Osteocyte (in vitro differentiated cells): ENCODE measurements at regions not wholly inside any gene's neighbourhood (a gene's known extent, or its start where the extent isn't known, plus 50 kb on each side); places are given as distances from the start of the nearest gene placed in this dataset.
A peak's percentile ranks its signal among the peaks of the same experiment; 100 is the strongest.

Source experiments
- DNase-seq: peaks from one replicate; pipeline ENCODE4 v3.0.0; 2021; ENCODE audit warnings: mixed read lengths; ENCODE audit not compliant: unreplicated experiment; ENCODE audit errors: extremely low spot score
- H3K27ac Mint-ChIP-seq: one replicate; pipeline ENCODE4 v1.8.0; 2021; ENCODE audit warnings: mild to moderate bottlenecking, mixed read lengths; ENCODE audit not compliant: unreplicated experiment
- H3K27me3 Mint-ChIP-seq: one replicate; pipeline ENCODE4 v1.8.0; 2021; ENCODE audit warnings: mixed read lengths; ENCODE audit not compliant: unreplicated experiment
- H3K36me3 Mint-ChIP-seq: one replicate; pipeline ENCODE4 v1.8.0; 2021; ENCODE audit warnings: mixed read lengths; ENCODE audit not compliant: unreplicated experiment
- H3K4me1 Mint-ChIP-seq: one replicate; pipeline ENCODE4 v1.8.0; 2021; ENCODE audit warnings: mixed read lengths; ENCODE audit not compliant: unreplicated experiment
- H3K4me3 Mint-ChIP-seq: one replicate; pipeline ENCODE4 v1.8.0; 2021; ENCODE audit warnings: mild to moderate bottlenecking, moderate library complexity, mixed read lengths; ENCODE audit not compliant: unreplicated experiment
- H3K9me3 Mint-ChIP-seq: one replicate; pipeline ENCODE4 v1.8.0; 2021; ENCODE audit warnings: mixed read lengths; ENCODE audit not compliant: unreplicated experiment
- TF ChIP-seq, protein P1 (sequence below): fragments of 200-600 bp; sonication (generic); IDR thresholded peaks from 2 replicates; pipeline ENCODE4 v1.5.0; 2021; ENCODE audit warnings: antibody characterized with exemption, mild to moderate bottlenecking, moderate library complexity

DNA sequence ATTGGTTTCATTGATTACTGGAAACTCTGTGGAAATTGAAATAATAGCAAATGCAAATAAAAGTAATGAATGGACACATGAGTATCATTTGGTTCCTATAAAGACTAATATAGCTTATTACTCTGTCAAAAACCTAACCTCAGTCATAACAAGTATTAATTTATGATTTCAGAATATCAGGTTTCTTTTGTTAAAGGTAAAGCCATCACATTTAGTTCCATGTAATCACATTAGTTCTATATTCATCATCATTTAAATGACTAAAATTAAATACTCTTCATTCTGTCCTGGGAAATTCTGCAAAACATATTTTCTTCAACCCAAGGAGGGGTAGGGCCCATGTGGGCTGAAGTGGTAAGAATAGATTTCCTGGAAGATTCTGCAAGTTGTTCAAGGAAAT is 68.2 kb upstream of the ANO3 start:
- no peak for DNase-seq
- no peak overlapping the region for H3K4me3 Mint-ChIP-seq
- no peak overlapping the region for H3K27ac Mint-ChIP-seq
- no peaks in the 10 kb centered on the region for H3K27me3 Mint-ChIP-seq
- TF ChIP-seq, protein P1, sequence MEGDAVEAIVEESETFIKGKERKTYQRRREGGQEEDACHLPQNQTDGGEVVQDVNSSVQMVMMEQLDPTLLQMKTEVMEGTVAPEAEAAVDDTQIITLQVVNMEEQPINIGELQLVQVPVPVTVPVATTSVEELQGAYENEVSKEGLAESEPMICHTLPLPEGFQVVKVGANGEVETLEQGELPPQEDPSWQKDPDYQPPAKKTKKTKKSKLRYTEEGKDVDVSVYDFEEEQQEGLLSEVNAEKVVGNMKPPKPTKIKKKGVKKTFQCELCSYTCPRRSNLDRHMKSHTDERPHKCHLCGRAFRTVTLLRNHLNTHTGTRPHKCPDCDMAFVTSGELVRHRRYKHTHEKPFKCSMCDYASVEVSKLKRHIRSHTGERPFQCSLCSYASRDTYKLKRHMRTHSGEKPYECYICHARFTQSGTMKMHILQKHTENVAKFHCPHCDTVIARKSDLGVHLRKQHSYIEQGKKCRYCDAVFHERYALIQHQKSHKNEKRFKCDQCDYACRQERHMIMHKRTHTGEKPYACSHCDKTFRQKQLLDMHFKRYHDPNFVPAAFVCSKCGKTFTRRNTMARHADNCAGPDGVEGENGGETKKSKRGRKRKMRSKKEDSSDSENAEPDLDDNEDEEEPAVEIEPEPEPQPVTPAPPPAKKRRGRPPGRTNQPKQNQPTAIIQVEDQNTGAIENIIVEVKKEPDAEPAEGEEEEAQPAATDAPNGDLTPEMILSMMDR, result no peak
- no peaks in the 10 kb centered on the region for H3K9me3 Mint-ChIP-seq
- no peaks in the 10 kb centered on the region for H3K36me3 Mint-ChIP-seq
- no peaks in the 10 kb centered on the region for H3K4me1 Mint-ChIP-seq

DNA sequence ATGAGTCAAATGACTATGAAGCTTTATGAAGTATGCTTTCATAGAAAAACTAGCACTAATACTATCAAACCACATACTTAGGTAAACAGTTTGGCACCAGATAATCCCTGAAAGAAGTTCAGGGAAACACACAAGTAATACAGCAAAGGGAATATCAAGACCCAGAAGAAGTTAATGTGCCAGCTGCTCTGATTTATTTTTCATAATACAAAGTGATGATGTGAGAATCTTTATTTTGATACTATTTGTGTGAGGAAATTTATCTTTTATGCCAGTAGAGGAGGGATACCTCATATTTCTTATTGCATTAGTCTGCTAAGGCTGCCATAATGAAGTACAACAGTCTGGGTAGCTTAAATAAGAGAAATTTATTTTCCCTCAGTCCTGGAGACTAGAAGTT is 67.7 kb upstream of the ANO3 start:
- H3K9me3 Mint-ChIP-seq, result no peaks in the 10 kb centered on the region
- H3K36me3 Mint-ChIP-seq, result no peaks in the 10 kb centered on the region
- H3K4me3 Mint-ChIP-seq, result no peak overlapping the region
- H3K27ac Mint-ChIP-seq, result no peak overlapping the region
- H3K27me3 Mint-ChIP-seq, result no peaks in the 10 kb centered on the region
- no peak for DNase-seq
- no peaks in the 10 kb centered on the region for H3K4me1 Mint-ChIP-seq
- TF ChIP-seq, protein P1, result no peak

DNA sequence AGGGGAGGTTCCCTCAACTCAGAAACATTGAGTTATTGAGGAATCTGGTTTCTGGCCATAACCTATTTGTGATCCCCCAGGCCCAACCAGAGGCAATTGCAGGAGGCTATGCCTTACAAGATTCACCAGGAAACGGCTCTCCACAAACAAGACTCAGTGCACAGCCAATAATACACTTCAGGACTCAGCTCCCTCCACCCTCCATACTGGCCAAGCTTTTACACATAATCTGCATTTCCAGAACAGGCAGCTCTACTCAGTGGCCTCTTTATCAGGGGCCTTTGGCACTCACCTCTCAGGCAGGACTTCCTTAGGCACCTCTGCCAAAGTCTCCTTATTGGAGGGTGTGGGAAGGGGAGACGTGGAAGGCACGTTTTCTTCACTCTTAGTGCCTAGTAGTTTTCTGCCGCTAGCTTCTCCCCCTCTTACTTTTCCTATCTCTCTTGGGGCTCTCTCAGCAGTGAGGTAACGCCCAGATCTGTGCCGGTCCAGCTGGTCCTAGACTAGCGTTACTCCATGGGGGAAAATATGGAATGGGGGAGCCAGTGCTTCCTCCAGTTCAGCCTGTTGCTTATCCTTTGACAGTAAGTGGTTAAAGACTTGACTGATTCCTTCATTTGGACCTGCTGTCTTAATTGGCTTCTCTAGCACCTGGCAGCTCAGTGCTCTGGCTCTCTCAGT is 62.8 kb upstream of the ANO3 start:
- Mint-ChIP-seq H3K27me3 (peaks cover 2% of the 10 kb centered on the region), H3K36me3 (no peaks in the 10 kb centered on the region), H3K4me1 (no peaks in the 10 kb centered on the region), H3K27ac (no peak overlapping the region), H3K4me3 (no peak overlapping the region), H3K9me3 (no peaks in the 10 kb centered on the region)
- no peak for DNase-seq
- TF ChIP-seq, protein P1, result no peak

DNA sequence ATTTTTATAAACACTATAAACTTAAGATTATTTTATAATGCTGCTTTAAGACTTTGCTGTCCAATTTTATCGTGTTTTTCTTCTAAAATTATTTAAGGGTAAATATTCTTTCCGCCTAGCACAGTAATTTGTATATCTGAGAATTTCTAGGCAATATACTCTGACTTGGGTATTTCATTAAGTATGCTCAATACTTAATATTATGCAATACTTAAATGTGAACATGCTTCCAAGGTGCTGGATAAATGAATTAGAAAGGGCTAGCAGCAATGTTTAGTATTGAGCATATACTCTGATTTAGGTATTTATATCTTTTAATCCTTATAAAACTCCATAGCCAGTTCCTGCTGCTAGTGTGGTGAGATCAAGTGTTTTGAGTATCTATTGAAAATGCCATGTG is 60.3 kb upstream of the ANO3 start:
- no peaks in the 10 kb centered on the region for H3K36me3 Mint-ChIP-seq
- DNase-seq, result no peak
- TF ChIP-seq, protein P1, result no peak
- H3K9me3 Mint-ChIP-seq, result no peaks in the 10 kb centered on the region
- H3K4me1 Mint-ChIP-seq, result peaks cover under 1% of the 10 kb centered on the region
- H3K27ac Mint-ChIP-seq, result no peak overlapping the region
- H3K27me3 Mint-ChIP-seq, result peaks cover 2% of the 10 kb centered on the region
- H3K4me3 Mint-ChIP-seq, result no peak overlapping the region

DNA sequence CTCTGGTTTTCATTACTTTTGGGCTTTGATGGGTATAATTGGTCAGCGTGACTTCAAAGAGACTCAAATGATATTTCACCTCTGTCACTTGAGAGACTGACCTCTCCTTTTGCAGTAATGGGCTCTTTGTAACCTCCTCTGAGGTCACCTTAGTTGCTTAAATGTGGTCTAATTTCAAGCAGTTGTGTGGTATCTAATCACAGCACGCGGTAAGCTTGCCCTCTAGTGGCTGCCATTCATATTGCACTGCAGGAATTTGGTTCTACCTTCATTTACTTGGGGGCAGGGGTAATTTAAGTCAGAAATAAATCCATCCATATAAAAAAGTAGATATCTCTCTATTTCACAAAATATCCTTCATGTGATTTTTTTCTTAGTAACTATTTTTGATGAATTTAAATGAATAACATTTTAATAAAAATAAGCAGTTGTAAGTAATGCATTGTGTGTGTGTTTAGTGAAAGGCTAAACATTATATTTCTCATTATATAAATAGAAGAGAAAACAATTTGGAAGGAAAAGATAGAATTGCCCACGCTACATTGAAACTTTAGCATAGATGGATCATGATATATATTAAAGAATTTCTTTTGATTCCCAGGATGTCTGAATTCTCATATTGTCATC is 55.0 kb upstream of the ANO3 start:
- H3K9me3 Mint-ChIP-seq, result no peaks in the 10 kb centered on the region
- TF ChIP-seq, protein P1, result peak; percentile 95
- no peak for DNase-seq
- peaks cover 2% of the 10 kb centered on the region for H3K4me1 Mint-ChIP-seq
- H3K4me3 Mint-ChIP-seq, result no peak overlapping the region
- no peak overlapping the region for H3K27ac Mint-ChIP-seq
- H3K27me3 Mint-ChIP-seq, result peaks cover 29% of the 10 kb centered on the region
- H3K36me3 Mint-ChIP-seq, result no peaks in the 10 kb centered on the region
